ENCODE measurements at regions not wholly inside any gene's neighbourhood (a gene's known extent, or its start where the extent isn't known, plus 50 kb on each side); places are given as distances from the start of the nearest gene placed in this dataset.

GRCh38 chr13:110062777-110063442 is 244.0 kb downstream of the COL4A1 start:
- no peak overlapping the region for H3K18ac ChIP-seq (ENCODE audit: low read length)
- H3K36me3 ChIP-seq (replicated peaks in 1 of 2; ENCODE audit: control insufficient read depth in 2 of 2, insufficient read depth in 2 of 2, low read length in 2 of 2), result no peaks in the 10 kb centered on the region
- DNase-seq (ENCODE audit: low spot score), result no peak
- no peak overlapping the region for H3K9ac ChIP-seq (ENCODE audit: low read depth, low read length, poor library complexity)
- no peak overlapping the region for H3K4ac ChIP-seq (ENCODE audit: low read length)
- no peak overlapping the region for H3K4me2 ChIP-seq (ENCODE audit: insufficient read depth, low read length, poor library complexity, severe bottlenecking)
- H2BK15ac ChIP-seq (ENCODE audit: low read length), result no peak overlapping the region
- H3K14ac ChIP-seq (ENCODE audit: low read length), result peak overlapping the region; percentile 61
- H3K27ac ChIP-seq (replicated peaks; ENCODE audit: low read length), result no peak overlapping the region
- no peak overlapping the region for H3K4me3 ChIP-seq (ENCODE audit: low read length in 2 of 2)
- no peaks in the 10 kb centered on the region for H3K9me3 ChIP-seq (replicated peaks in 1 of 2; ENCODE audit: control insufficient read depth in 2 of 2, insufficient read depth in 1 of 2, low read depth in 1 of 2, low read length in 2 of 2)
- no peaks in the 10 kb centered on the region for H3K27me3 ChIP-seq (ENCODE audit: control insufficient read depth in 3 of 3, insufficient read depth in 3 of 3, low read depth in 1 of 3, low read length in 3 of 3)
- H2AFZ ChIP-seq (ENCODE audit: low read length), result no peak overlapping the region
- no peaks in the 10 kb centered on the region for H3K79me1 ChIP-seq (ENCODE audit: low read depth, low read length)
- H3K4me1 ChIP-seq (ENCODE audit: control insufficient read depth in 2 of 2, insufficient read depth in 1 of 2, low read depth in 1 of 2, low read length in 2 of 2), result no peaks in the 10 kb centered on the region
- no peak overlapping the region for H2BK12ac ChIP-seq (ENCODE audit: low read length)
- H2BK120ac ChIP-seq (ENCODE audit: low read depth, low read length), result no peak overlapping the region
- no peak overlapping the region for H4K91ac ChIP-seq (ENCODE audit: low read depth, low read length, poor library complexity)
- H2BK5ac ChIP-seq (ENCODE audit: low read length), result no peak overlapping the region
- no peak overlapping the region for H4K8ac ChIP-seq (ENCODE audit: low read depth, low read length)
- H3K23ac ChIP-seq (ENCODE audit: low read depth, low read length, poor library complexity), result no peak overlapping the region
- H2AK5ac ChIP-seq (ENCODE audit: low read depth, low read length), result no peak overlapping the region
- WGBS, 2 donors (ENCODE audit: extremely low coverage in 2 of 2, insufficient read length in 2 of 2, insufficient replicate concordance in 1 of 2), result no CpG with 5 or more reads among the region's 19 CpGs

- Histone ChIP-seq H2BK120ac (ENCODE audit: low read depth, low read length) (no peak overlapping the region), H2BK15ac (ENCODE audit: low read length) (no peak overlapping the region), H2BK5ac (ENCODE audit: low read length) (peak overlapping the region; percentile 21), H3K79me1 (ENCODE audit: low read depth, low read length) (no peaks in the 10 kb centered on the region), H3K18ac (ENCODE audit: low read length) (no peak overlapping the region), H3K4me1 (ENCODE audit: control insufficient read depth in 2 of 2, insufficient read depth in 1 of 2, low read depth in 1 of 2, low read length in 2 of 2) (no peaks in the 10 kb centered on the region), H3K27me3 (ENCODE audit: control insufficient read depth in 3 of 3, insufficient read depth in 3 of 3, low read depth in 1 of 3, low read length in 3 of 3) (no peaks in the 10 kb centered on the region), H2AFZ (ENCODE audit: low read length) (no peak overlapping the region), H4K91ac (ENCODE audit: low read depth, low read length, poor library complexity) (no peak overlapping the region), H3K9me3 (replicated peaks in 1 of 2; ENCODE audit: control insufficient read depth in 2 of 2, insufficient read depth in 1 of 2, low read depth in 1 of 2, low read length in 2 of 2) (no peaks in the 10 kb centered on the region), H3K4me3 (ENCODE audit: low read length in 2 of 2) (no peak overlapping the region), H3K4ac (ENCODE audit: low read length) (no peak overlapping the region), H3K14ac (ENCODE audit: low read length) (no peak overlapping the region), H3K27ac (replicated peaks; ENCODE audit: low read length) (no peak overlapping the region), H3K4me2 (ENCODE audit: insufficient read depth, low read length, poor library complexity, severe bottlenecking) (no peak overlapping the region), H3K36me3 (replicated peaks in 1 of 2; ENCODE audit: control insufficient read depth in 2 of 2, insufficient read depth in 2 of 2, low read length in 2 of 2) (no peaks in the 10 kb centered on the region), H2AK5ac (ENCODE audit: low read depth, low read length) (no peak overlapping the region), H3K9ac (ENCODE audit: low read depth, low read length, poor library complexity) (no peak overlapping the region), H3K23ac (ENCODE audit: low read depth, low read length, poor library complexity) (no peak overlapping the region), H4K8ac (ENCODE audit: low read depth, low read length) (no peak overlapping the region), H2BK12ac (ENCODE audit: low read length) (no peak overlapping the region)
- no peak for DNase-seq (ENCODE audit: low spot score)
- WGBS, 2 donors (ENCODE audit: extremely low coverage in 2 of 2, insufficient read length in 2 of 2, insufficient replicate concordance in 1 of 2), result no CpG with 5 or more reads among the region's 10 CpGs
Observed at GRCh38 chr13:110062077-110062776, 244.7 kb downstream of the COL4A1 start.

- H3K4me1 ChIP-seq (ENCODE audit: control insufficient read depth in 2 of 2, insufficient read depth in 1 of 2, low read depth in 1 of 2, low read length in 2 of 2), result no peaks in the 10 kb centered on the region
- no peak overlapping the region for H4K8ac ChIP-seq (ENCODE audit: low read depth, low read length)
- H2BK5ac ChIP-seq (ENCODE audit: low read length), result no peak overlapping the region
- WGBS, 2 donors (ENCODE audit: extremely low coverage in 2 of 2, insufficient read length in 2 of 2, insufficient replicate concordance in 1 of 2), result no CpG with 5 or more reads among the region's 4 CpGs
- no peak overlapping the region for H3K27ac ChIP-seq (replicated peaks; ENCODE audit: low read length)
- no peak overlapping the region for H3K4me2 ChIP-seq (ENCODE audit: insufficient read depth, low read length, poor library complexity, severe bottlenecking)
- no peak overlapping the region for H4K91ac ChIP-seq (ENCODE audit: low read depth, low read length, poor library complexity)
- no peak overlapping the region for H3K4ac ChIP-seq (ENCODE audit: low read length)
- no peak overlapping the region for H2AK5ac ChIP-seq (ENCODE audit: low read depth, low read length)
- H2BK120ac ChIP-seq (ENCODE audit: low read depth, low read length), result no peak overlapping the region
- H3K9ac ChIP-seq (ENCODE audit: low read depth, low read length, poor library complexity), result no peak overlapping the region
- H3K23ac ChIP-seq (ENCODE audit: low read depth, low read length, poor library complexity), result no peak overlapping the region
- H3K4me3 ChIP-seq (ENCODE audit: low read length in 2 of 2), result no peak overlapping the region
- no peaks in the 10 kb centered on the region for H3K27me3 ChIP-seq (ENCODE audit: control insufficient read depth in 3 of 3, insufficient read depth in 3 of 3, low read depth in 1 of 3, low read length in 3 of 3)
- no peak for DNase-seq (ENCODE audit: low spot score)
- no peak overlapping the region for H3K18ac ChIP-seq (ENCODE audit: low read length)
- no peak overlapping the region for H2BK12ac ChIP-seq (ENCODE audit: low read length)
- H3K14ac ChIP-seq (ENCODE audit: low read length), result no peak overlapping the region
- no peaks in the 10 kb centered on the region for H3K36me3 ChIP-seq (replicated peaks in 1 of 2; ENCODE audit: control insufficient read depth in 2 of 2, insufficient read depth in 2 of 2, low read length in 2 of 2)
- no peaks in the 10 kb centered on the region for H3K79me1 ChIP-seq (ENCODE audit: low read depth, low read length)
- no peaks in the 10 kb centered on the region for H3K9me3 ChIP-seq (replicated peaks in 1 of 2; ENCODE audit: control insufficient read depth in 2 of 2, insufficient read depth in 1 of 2, low read depth in 1 of 2, low read length in 2 of 2)
- no peak overlapping the region for H2AFZ ChIP-seq (ENCODE audit: low read length)
- H2BK15ac ChIP-seq (ENCODE audit: low read length), result no peak overlapping the region
Observed at GRCh38 chr13:110061270-110061669, 245.7 kb downstream of the COL4A1 start.

- Histone ChIP-seq H3K79me1 (ENCODE audit: low read depth, low read length) (no peaks in the 10 kb centered on the region), H3K4me2 (ENCODE audit: insufficient read depth, low read length, poor library complexity, severe bottlenecking) (no peak overlapping the region), H3K9me3 (replicated peaks in 1 of 2; ENCODE audit: control insufficient read depth in 2 of 2, insufficient read depth in 1 of 2, low read depth in 1 of 2, low read length in 2 of 2) (no peaks in the 10 kb centered on the region), H3K14ac (ENCODE audit: low read length) (no peak overlapping the region), H2BK120ac (ENCODE audit: low read depth, low read length) (no peak overlapping the region), H4K8ac (ENCODE audit: low read depth, low read length) (no peak overlapping the region), H4K91ac (ENCODE audit: low read depth, low read length, poor library complexity) (no peak overlapping the region), H2BK15ac (ENCODE audit: low read length) (no peak overlapping the region), H2BK12ac (ENCODE audit: low read length) (no peak overlapping the region), H3K4ac (ENCODE audit: low read length) (no peak overlapping the region), H3K4me1 (ENCODE audit: control insufficient read depth in 2 of 2, insufficient read depth in 1 of 2, low read depth in 1 of 2, low read length in 2 of 2) (no peaks in the 10 kb centered on the region), H3K23ac (ENCODE audit: low read depth, low read length, poor library complexity) (no peak overlapping the region), H2AK5ac (ENCODE audit: low read depth, low read length) (no peak overlapping the region), H2BK5ac (ENCODE audit: low read length) (no peak overlapping the region), H3K18ac (ENCODE audit: low read length) (no peak overlapping the region), H3K9ac (ENCODE audit: low read depth, low read length, poor library complexity) (no peak overlapping the region), H2AFZ (ENCODE audit: low read length) (no peak overlapping the region), H3K4me3 (ENCODE audit: low read length in 2 of 2) (no peak overlapping the region), H3K27ac (replicated peaks; ENCODE audit: low read length) (no peak overlapping the region), H3K27me3 (ENCODE audit: control insufficient read depth in 3 of 3, insufficient read depth in 3 of 3, low read depth in 1 of 3, low read length in 3 of 3) (no peaks in the 10 kb centered on the region), H3K36me3 (replicated peaks in 1 of 2; ENCODE audit: control insufficient read depth in 2 of 2, insufficient read depth in 2 of 2, low read length in 2 of 2) (no peaks in the 10 kb centered on the region)
- DNase-seq (ENCODE audit: low spot score), result no peak
- no CpG with 5 or more reads among the region's 9 CpGs for WGBS, 2 donors (ENCODE audit: extremely low coverage in 2 of 2, insufficient read length in 2 of 2, insufficient replicate concordance in 1 of 2)
Observed at GRCh38 chr13:110057052-110057451, 249.9 kb downstream of the COL4A1 start.
